ENCODE measurements at regions not wholly inside any gene's neighbourhood (a gene's known extent, or its start where the extent isn't known, plus 50 kb on each side); places are given as distances from the start of the nearest gene placed in this dataset.
"Not testable (repeated sequence)": the region's sequence is repeated elsewhere in the genome, so short reads cannot be mapped to it uniquely, and the experiment has no call there.

- DNase-seq, result no peak
These were observed 105.0 kb upstream of the FOXN3 start for GRCh38 chr14:89521988-89522387.

GRCh38 chr14:89519040-89519439 is 102.0 kb upstream of the FOXN3 start:
- DNase-seq, result no peak

DNA sequence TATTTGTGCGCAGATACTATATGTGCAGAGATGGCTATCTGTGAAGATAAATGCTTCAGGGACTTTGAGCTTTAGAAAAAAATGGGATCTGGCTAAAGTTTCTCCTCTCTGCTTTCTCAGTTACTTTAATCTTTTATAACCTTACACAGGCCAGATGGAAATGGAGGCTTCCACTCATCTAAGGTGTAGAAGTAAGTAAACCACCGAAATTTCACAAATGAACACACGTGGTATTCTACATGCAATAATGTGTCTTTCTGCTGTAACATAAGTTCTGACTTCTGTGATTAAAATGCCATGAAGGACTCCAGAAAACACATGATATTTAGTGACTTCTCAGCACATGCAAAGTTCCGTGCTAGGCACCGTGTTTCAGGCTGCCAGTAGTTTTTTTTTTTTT is 99.1 kb upstream of the FOXN3 start:
- DNase-seq, result no peak

- DNase-seq, result no peak
These were observed 97.6 kb upstream of the FOXN3 start for GRCh38 chr14:89514601-89515000.

- no peak for DNase-seq
These were observed 92.9 kb upstream of the FOXN3 start for GRCh38 chr14:89509891-89510290.

GRCh38 chr14:89508863-89509262 is 91.8 kb upstream of the FOXN3 start:
- no peak for DNase-seq

GRCh38 chr14:89507926-89508460 is 91.0 kb upstream of the FOXN3 start:
- DNase-seq, result no peak

DNA sequence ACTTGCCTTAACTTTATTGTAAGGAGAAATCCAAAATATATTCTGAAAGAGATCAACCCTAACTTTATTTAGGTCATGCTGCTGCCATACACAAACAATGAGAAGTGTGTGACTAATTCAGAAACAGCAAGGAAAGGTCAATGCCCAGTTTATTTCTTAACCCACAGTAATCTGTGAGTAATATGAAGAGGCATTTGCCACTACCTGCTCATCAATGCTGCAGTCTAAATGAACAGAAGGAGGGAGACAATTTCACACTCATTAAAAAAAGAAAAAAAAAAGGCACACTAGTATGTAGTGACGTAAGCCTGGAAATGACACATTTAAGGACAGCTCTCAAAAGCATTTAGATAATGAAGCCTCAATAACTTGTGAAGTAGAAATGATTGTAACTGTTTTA is 90.5 kb upstream of the FOXN3 start:
- no peak for DNase-seq

DNA sequence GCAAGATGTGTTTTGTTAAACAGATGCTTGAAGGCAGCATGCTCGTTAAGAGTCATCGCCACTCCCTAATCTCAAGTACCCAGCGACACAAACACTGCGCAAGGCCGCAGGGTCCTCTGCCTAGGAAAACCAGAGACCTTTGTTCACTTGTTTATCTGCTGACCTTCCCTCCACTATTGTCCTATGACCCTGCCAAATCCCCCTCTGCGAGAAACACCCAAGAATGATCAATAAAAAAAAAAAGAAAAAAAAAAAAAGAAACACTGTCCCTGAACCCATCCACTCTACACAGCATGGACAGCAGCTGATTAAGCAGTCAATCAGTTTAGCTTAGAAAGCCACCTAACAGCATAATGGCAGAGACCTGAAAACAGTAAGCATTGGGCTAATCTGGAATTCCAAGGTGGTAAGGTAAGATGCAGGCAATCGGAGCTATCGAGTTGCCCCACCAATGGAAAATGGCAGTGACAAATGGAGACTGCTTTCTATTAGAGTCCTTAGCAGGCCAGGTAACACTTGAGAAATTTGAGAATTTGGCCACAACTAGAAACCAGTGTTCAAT is 89.9 kb upstream of the FOXN3 start:
- DNase-seq, result not testable (repeated sequence)

DNA sequence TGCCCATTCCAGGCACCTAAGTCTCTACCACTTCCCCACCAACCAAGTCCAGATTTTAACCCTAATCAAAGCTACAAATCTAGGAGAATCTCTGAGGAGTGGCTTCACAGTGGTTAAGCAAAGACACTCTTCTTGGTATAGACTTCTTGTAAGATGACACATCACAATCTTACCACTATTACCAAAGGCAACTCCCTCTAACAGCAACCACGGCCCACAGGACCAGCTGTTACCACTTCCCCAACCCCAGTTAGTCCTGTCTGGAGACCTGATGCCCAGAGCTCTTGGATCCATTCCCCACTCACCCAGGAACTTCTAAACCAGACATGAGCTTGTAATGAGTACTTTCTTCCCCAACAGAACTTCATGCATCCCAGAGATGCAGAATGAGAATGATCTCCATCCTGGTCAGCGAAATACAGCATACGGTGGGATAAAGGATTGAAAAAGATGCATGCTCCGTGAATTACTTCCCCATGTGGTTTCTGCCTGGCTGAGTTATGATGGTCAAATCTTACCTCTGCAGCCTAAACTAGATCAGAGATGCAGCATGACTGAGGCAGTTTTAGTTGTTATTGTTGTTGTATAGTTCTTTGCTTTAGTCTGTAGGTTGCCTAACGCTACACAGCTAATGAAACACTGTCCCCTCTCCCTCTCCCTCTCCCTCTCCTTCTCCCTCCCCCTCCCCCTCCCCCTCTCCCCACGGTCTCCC is 87.7 kb upstream of the FOXN3 start:
- DNase-seq, result no peak

- DNase-seq, result no peak
These were observed 87.1 kb upstream of the FOXN3 start for GRCh38 chr14:89504091-89504490.

DNA sequence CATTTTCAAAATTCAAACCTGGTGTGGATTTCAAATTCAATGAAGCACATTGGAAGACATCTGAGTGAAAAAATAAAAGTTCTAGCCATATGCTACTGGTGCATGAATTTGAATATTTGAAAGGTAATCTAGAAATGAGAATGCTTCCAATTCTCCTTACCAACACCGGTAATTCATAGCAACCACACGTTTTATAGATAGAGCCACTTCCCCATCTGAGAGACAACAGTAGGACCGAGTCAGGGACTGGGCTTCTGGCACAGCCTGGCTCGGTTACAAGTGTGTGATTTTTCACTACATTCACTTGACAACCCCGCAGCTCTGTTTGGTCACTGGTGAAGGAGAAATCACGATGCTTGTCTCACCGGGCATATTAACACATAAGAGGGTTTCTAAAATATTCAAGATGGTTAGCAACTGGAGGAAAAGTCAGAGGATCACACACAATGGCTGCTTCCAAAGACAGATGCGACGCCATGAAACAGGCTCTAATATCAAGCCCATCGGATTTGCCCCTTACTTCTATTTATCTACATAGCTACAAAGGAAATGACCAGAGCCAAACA is 86.5 kb upstream of the FOXN3 start:
- DNase-seq, result no peak

- no peak for DNase-seq
These were observed 85.9 kb upstream of the FOXN3 start for GRCh38 chr14:89502966-89503365.

DNA sequence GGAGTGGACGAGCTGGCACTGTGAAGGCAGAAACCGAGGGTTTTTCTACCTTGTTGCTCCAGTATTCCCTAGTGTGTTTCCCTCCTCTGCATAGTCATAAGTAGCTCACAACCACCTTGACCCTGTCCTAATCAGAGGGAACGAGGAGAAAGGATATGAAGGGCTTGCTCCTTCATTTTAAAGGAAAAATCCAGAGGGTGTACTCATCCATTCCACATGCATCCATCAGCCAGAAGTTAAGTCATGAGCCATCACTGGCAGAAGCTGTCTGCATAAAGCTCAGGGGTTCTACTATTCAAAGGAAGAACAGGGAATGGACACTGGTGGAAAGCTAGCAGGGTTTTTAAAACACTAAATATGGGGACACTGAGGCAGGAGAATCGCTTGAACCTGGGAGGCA is 84.3 kb upstream of the FOXN3 start:
- DNase-seq, result no peak

- no peak for DNase-seq
These were observed 83.3 kb upstream of the FOXN3 start for GRCh38 chr14:89500303-89500702.

GRCh38 chr14:89498878-89499277 is 81.8 kb upstream of the FOXN3 start:
- DNase-seq, result no peak

DNA sequence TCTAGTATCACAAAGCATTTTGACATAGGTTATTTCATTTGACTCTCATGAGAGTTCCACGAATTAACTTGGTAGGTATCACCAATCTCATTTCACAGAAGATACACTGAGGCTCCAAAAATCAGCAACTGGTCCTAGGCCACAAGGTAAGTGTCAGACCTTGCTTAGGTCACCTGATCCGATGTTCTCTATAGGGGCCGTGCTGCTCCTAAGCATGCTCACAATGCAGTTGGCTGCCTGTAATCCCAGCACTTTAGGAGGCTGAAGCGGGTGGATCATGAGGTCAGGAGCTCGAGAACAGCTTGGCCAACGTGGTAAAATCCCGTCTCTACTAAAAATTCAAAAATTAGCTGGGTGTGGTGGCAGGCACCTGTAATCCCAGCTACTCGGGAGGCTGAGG is 78.7 kb upstream of the FOXN3 start:
- no peak for DNase-seq

DNA sequence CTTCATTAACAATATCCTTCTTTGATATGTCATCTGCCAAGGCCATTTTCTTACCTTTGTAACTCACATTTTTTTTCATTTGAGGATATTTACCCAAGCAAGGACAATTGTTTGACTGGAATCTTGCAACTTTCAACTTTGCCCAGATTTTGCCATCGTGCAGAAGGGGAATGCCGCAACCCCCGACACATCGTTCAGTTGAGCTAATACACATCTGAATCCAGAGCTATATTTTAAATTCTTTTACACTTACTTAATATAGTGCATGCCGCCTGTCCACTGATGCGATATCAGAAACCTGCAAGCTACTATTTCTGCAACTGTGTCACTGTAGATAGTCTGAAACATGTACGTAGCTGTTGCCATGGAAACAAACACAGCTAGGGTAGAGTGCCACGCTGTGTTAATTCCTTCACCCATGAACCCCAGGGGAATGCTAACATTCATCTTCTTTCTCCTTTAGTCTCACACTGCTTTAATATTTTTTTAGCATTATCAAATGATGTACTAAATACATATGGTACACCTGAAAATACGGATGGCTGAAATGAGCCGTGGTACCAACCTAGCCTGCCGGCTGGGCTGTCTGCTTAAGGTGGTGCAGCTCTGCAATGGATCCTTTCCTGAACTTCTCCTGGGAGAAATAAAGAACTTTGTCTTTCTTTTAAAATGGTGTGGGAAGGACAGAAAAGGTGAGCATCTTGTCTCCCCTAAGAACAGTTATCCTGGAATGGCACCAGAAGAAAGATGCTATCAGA is 77.0 kb upstream of the FOXN3 start:
- DNase-seq, result no peak

DNA sequence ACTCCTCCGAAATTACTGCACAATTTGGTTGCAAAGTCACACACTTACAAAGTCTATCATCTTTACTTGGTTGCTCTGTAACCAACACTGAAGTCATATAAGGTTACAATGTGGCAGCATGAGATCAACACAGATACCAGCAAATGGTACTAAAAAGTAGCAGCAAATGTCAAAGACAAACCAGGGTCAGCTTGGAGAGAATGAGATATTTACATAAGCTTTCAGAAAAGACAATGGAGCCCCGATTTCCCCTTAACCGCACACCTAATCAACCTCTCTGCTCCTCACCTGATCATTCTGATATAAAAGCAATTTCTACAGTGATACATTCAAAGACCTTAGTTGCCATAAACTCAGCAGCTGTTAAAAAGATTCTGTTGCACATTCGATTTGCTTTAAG is 76.4 kb upstream of the FOXN3 start:
- no peak for DNase-seq

GRCh38 chr14:89491711-89492381 is 74.8 kb upstream of the FOXN3 start:
- no peak for DNase-seq

- DNase-seq, result no peak
These were observed 73.4 kb upstream of the FOXN3 start for GRCh38 chr14:89490466-89490865.

DNA sequence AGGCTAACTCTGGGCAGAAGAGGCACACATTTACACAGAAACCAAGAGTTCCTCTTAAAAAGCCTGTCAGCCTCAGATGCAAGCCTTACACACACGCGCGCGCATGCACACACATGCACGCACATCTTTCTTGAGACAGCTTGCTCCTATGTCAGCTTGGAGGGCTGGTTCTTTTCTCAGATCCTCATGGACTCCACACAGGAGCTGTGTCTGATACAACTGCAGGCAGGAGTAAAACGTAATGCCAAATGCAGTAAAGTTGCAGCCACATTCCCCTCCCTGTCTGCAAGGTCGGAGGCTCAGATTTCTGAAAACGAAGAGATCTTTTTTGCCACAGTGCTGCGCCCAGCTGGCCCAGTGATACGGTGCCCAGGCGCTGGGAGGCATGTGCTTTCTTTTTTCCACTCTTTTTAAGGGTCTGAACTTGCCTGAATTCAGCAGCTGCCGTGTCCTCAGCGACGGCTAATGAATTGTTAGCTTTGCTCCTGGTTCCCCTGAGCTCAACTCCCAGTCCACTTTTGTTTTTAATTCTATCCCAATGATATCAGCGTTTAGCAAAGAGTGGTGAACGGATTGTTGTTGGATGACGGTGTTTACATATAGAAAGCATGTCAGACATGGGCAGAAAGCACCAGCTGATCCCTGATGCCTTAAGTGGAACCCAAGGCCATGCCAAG is 72.9 kb upstream of the FOXN3 start:
- DNase-seq, result peak; percentile 37

DNA sequence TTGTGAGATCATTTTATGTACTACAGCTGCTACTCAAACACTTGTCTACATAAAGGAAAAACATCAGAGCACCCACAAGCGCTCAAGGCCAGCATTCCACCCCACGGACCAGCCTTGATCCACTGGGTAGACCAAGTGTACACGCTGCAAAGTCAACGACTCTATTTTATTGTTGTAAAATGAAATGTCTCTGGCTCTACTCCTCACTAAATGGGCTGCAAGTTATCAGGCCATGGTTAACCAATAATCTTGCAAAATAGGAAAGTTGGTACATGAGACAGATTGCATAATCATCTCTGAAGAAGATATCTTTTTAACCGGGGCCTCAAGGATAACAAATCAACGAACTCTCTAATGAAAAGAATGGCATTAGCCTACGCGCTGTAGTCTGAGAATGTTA is 69.9 kb upstream of the FOXN3 start:
- DNase-seq, result no peak
